Spleen (tissue), 7 donors: ENCODE measurements at regions not wholly inside any gene's neighbourhood (a gene's known extent, or its start where the extent isn't known, plus 50 kb on each side); places are given as distances from the start of the nearest gene placed in this dataset.

Source experiments
- POLR2A ChIP-seq, 3 donors: fragments of 450-650 bp; IDR thresholded peaks; one replicate each; pipeline ENCODE4 v1.5.1; 2017; ENCODE audit warnings: antibody characterized with exemption in 3 of 3, mild to moderate bottlenecking in 1 of 3
- POLR2AphosphoS5 ChIP-seq, 3 donors: sonication (generic); formaldehyde crosslinking; IDR thresholded peaks; one replicate each; pipeline ENCODE4 v1.5.1; 2017; ENCODE audit warnings: antibody characterized with exemption in 3 of 3
- TF ChIP-seq, protein P1 (sequence below), 11 experiments: fragments of 200-600 bp in 7 of 11; fragments of 450-650 bp in 4 of 11; sonication (generic) in 4 of 11; IDR thresholded peaks in 8 of 11; conservative IDR thresholded peaks in 3 of 11; 1 replicate in 7 of 11; 2 replicates in 4 of 11; pipeline versions ENCODE4 v1.4.0 to v1.8.0; 2016 to 2021; ENCODE audit warnings: antibody characterized with exemption in 11 of 11, inconsistent platforms in 4 of 11, mild to moderate bottlenecking in 1 of 11
- donor health status: DM: no; HTN: no; CAD: no; lungs with moderate emphysema.
- donor health status: DM: no; HTN: no; CAD: no.
- donor health status: DM: no; HTN: no; CAD: no.

DNA sequence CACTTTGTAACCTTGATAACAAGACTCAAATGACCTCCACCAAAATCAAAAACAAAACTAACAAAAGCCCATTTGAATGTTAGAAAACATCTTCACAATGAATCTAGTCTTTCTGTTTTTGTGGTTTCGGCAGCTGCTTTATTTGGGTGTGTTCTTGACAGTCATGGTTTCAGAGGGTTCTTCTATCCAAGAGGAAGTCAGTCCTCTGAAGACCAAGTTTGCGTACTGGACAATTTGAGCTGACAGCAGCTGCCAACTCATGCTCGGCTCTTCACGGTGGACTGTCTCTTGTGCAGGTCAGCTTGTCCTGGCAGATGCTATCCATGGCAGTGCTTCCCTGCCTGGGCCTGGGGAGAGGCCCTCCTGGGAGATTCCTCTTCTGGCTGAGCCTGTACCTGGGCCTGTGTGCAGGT lies 91.0 kb downstream of the TMEM17 start:
- no peak for TF ChIP-seq POLR2AphosphoS5 (IDR thresholded peaks at IDR 0.05)
- TF ChIP-seq, protein P1, sequence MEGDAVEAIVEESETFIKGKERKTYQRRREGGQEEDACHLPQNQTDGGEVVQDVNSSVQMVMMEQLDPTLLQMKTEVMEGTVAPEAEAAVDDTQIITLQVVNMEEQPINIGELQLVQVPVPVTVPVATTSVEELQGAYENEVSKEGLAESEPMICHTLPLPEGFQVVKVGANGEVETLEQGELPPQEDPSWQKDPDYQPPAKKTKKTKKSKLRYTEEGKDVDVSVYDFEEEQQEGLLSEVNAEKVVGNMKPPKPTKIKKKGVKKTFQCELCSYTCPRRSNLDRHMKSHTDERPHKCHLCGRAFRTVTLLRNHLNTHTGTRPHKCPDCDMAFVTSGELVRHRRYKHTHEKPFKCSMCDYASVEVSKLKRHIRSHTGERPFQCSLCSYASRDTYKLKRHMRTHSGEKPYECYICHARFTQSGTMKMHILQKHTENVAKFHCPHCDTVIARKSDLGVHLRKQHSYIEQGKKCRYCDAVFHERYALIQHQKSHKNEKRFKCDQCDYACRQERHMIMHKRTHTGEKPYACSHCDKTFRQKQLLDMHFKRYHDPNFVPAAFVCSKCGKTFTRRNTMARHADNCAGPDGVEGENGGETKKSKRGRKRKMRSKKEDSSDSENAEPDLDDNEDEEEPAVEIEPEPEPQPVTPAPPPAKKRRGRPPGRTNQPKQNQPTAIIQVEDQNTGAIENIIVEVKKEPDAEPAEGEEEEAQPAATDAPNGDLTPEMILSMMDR (IDR thresholded peaks at IDR 0.05 in 8 of 11, conservative IDR thresholded peaks at IDR 0.05 in 3 of 11), result no peak
- no peak for TF ChIP-seq POLR2A (IDR thresholded peaks at IDR 0.05)
